Upper lobe of right lung (tissue), 1 donor: ENCODE measurements at regions not wholly inside any gene's neighbourhood (a gene's known extent, or its start where the extent isn't known, plus 50 kb on each side); places are given as distances from the start of the nearest gene placed in this dataset.

ENCODE experiments used
- ATAC-seq: fragments of 200-7000 bp; cut with Tn5 transposase; one replicate; pipeline ENCODE4 v1.9.1; 2020; ENCODE audit warnings: mild to moderate bottlenecking, moderate library complexity
- DNase-seq: peaks from one replicate; pipeline ENCODE4 v3.0.0-alpha.2; 2020
- H3K27ac ChIP-seq: fragments of 200-600 bp; one replicate; pipeline ENCODE4 v1.8.0; 2022
- H3K27me3 ChIP-seq: fragments of 200-600 bp; one replicate; pipeline ENCODE4 v1.8.0; 2022; ENCODE audit warnings: mild to moderate bottlenecking
- H3K36me3 ChIP-seq: fragments of 200-600 bp; one replicate; pipeline ENCODE4 v1.8.0; 2022
- H3K4me1 ChIP-seq: fragments of 200-600 bp; one replicate; pipeline ENCODE4 v1.8.0; 2022
- H3K4me3 ChIP-seq: fragments of 200-600 bp; one replicate; pipeline ENCODE4 v1.8.0; 2022; ENCODE audit warnings: mild to moderate bottlenecking
- H3K9me3 ChIP-seq: fragments of 200-600 bp; one replicate; pipeline ENCODE4 v1.8.0; 2022
- intact Hi-C: fragments of 100-400 bp; cut with DNase I; formaldehyde crosslinking; loops from one replicate; pipeline ENCODE4 v1.11.0; 2022
- TF ChIP-seq, protein P1 (sequence below): fragments of 200-600 bp; IDR thresholded peaks from one replicate; pipeline ENCODE4 v1.8.0; 2022; ENCODE audit warnings: antibody characterized with exemption
- donor health status: DM: no; HTN: yes; CAD: no; lungs with severe emphysema.

DNA sequence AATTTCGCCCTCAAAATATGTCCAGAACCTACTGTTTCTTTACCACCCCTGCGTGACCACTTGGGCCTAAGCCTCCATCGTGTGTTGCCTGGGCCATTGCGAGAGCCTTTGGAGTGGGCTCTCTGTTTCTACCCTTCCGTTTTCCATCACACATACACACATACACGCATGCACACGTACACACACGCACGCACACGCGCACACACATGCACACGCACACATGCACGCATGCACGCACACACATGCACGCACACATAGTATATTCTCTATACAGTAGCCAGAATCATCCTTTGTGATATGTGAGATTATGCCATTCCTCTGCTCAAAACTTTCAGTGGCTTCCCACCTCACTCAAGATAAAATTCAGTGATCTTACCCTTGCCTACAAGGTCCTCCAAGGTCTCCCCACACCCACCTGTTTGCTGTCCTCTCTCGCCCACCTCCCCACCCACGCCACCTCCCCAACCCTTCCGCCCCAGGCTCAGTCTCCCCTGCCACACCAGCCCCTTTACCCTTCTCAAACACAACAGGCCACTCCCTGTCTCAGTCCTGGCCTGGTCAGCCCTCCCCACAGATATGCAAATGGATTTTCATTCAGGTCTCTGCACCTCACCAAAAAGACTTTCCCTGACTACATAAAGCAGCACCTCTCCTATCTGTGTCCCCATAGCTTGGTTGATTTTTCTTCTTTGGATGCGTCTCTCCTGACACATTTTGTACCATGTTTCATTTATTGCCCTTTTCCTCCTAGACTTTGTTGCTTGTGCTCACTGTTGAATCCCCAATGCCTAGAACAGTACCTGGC lies 559.6 kb downstream of the CD83 start:
- Histone ChIP-seq H3K27me3 (no peaks in the 10 kb centered on the region), H3K36me3 (no peaks in the 10 kb centered on the region), H3K27ac (no peak overlapping the region), H3K9me3 (no peaks in the 10 kb centered on the region), H3K4me1 (no peaks in the 10 kb centered on the region), H3K4me3 (no peak overlapping the region)
- intact Hi-C loops, result no loop called here
- no peak for ATAC-seq
- TF ChIP-seq, protein P1, sequence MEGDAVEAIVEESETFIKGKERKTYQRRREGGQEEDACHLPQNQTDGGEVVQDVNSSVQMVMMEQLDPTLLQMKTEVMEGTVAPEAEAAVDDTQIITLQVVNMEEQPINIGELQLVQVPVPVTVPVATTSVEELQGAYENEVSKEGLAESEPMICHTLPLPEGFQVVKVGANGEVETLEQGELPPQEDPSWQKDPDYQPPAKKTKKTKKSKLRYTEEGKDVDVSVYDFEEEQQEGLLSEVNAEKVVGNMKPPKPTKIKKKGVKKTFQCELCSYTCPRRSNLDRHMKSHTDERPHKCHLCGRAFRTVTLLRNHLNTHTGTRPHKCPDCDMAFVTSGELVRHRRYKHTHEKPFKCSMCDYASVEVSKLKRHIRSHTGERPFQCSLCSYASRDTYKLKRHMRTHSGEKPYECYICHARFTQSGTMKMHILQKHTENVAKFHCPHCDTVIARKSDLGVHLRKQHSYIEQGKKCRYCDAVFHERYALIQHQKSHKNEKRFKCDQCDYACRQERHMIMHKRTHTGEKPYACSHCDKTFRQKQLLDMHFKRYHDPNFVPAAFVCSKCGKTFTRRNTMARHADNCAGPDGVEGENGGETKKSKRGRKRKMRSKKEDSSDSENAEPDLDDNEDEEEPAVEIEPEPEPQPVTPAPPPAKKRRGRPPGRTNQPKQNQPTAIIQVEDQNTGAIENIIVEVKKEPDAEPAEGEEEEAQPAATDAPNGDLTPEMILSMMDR, result no peak
- no peak for DNase-seq

DNA sequence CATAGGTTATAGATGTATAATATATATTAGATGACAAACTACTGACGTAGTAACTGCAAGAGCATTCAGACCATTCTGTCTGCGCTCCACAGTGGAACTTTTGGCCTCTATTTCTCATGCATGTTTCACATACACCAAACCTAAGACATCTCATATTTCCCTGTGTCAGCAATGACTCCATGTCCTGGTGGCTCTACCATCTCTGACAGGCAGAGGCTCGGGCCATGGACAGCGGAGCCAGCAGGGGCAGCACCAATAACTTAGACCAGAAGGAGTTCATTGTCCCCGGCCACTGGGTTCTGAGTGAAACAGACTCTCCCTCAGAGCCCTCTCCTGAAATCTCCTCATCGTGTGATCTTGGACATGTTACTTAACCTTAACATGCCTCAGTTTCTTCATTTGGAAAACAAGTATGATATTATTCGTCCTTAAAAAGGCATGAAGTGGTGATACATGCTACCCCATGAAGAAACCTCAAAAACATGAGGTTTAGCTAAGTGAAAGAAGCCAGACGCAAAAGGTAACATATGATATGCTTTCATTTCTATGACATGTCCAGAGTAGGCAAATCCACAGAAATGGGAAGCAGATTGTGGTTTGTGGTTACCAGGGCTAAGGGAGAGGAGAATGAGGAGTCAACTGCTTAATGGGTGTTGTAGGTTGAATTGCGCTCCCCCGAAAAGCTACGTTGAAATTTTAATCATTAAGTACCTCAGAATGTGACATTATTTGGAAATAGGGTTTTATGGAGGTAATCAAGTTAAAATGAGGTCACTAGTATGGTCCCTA lies 564.0 kb upstream of the JARID2 start:
- intact Hi-C loops, result no loop called here
- no peaks in the 10 kb centered on the region for H3K36me3 ChIP-seq
- no peaks in the 10 kb centered on the region for H3K4me1 ChIP-seq
- no peaks in the 10 kb centered on the region for H3K27me3 ChIP-seq
- H3K4me3 ChIP-seq, result no peak overlapping the region
- ATAC-seq (peak; percentile 78), DNase-seq (no peak)
- H3K9me3 ChIP-seq, result no peaks in the 10 kb centered on the region
- H3K27ac ChIP-seq, result no peak overlapping the region
- TF ChIP-seq, protein P1, result no peak

DNA sequence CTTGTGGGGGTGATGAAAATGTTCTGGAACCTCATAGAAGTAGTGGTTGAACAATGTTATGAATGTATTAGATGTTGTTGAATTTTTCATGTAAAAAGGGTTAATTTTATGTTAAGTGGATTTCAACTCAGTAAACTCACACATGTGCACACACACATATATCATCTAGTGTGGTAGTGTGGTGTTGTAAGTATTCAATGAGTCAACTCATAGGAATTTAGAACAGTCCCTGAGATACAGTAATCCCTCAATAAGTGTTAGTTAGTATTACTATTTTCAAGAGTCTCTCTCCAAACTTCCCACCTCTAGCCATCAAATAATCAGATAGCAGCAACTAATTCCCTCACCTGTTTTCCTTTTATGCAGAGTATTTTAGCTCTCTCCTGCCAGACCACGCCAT lies 563.1 kb upstream of the JARID2 start:
- Histone ChIP-seq H3K4me3 (no peak overlapping the region), H3K36me3 (no peaks in the 10 kb centered on the region), H3K4me1 (no peaks in the 10 kb centered on the region), H3K27me3 (no peaks in the 10 kb centered on the region), H3K27ac (no peak overlapping the region), H3K9me3 (no peaks in the 10 kb centered on the region)
- ATAC-seq, result no peak
- TF ChIP-seq, protein P1, result no peak
- DNase-seq, result no peak
- intact Hi-C loops, result no loop called here

DNA sequence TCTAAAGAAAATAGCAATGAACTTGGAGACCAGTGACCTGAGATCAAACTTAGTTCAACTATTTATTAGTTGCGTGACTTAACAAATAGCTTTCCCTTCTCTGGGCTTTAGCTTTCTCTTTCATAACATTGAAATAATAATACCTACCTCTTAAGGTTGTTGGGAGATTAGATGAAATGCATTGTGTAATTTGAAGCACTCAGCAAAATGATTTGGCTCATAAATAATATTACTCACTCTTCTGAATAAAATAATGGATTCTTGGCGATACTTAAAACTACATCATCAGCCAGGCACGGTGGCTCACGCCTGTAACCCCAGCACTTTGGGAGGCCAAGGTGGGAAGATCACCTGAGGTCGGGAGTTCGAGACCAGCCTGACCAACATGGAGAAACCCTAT lies 556.2 kb upstream of the JARID2 start:
- ATAC-seq (no peak), DNase-seq (no peak)
- Histone ChIP-seq H3K4me3 (no peak overlapping the region), H3K36me3 (no peaks in the 10 kb centered on the region), H3K27me3 (no peaks in the 10 kb centered on the region), H3K9me3 (no peaks in the 10 kb centered on the region), H3K27ac (no peak overlapping the region), H3K4me1 (no peaks in the 10 kb centered on the region)
- TF ChIP-seq, protein P1, result no peak
- intact Hi-C loops, result no loop called here

DNA sequence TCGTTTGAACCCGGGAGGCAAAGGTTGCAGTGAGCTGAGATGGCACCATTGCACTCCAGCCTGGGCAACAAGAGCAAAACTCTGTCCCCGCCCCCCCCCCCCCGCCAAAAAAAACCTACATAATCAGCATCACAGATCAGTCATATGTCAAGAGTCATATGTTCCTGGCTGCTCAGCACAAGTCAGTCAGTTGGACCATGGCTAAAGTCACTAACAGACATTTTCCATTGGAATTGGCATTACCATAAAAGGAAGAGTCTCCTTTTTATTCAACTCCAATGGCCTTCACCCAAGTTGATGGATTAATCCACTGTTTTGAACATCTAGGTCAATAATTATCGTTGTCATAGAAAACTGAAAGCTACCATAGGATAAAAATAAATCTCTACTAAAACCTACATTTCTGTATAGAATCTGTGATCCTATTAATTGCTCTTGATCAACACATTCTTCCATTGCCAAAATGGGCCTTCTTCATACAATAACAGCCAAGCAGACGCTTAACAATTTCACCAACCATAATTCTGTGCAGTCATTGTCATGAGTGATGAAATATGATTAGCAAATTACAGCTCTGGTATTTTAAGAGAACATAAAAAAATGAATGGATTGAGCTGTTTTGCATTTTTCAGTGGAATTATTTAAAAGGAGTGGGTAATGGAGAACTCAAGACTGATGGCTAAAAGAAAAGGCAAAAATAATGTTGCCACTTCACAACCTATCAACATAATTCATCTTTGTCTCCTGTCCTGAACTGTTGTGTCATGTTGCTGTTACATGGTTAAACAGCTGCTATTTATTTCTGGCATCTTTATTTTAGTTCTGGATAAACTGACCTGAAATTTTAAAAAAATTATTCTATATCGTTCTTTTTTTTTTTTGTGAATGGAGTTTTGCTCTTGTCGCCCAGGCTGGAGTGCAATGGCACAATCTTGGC lies 555.5 kb upstream of the JARID2 start:
- no peaks in the 10 kb centered on the region for H3K4me1 ChIP-seq
- TF ChIP-seq, protein P1, result no peak
- H3K36me3 ChIP-seq, result no peaks in the 10 kb centered on the region
- H3K27ac ChIP-seq, result no peak overlapping the region
- H3K27me3 ChIP-seq, result no peaks in the 10 kb centered on the region
- DNase-seq, result no peak
- no peak for ATAC-seq
- no peak overlapping the region for H3K4me3 ChIP-seq
- H3K9me3 ChIP-seq, result no peaks in the 10 kb centered on the region
- intact Hi-C loops, result no loop called here
